ENCODE measurements at regions not wholly inside any gene's neighbourhood (a gene's known extent, or its start where the extent isn't known, plus 50 kb on each side); places are given as distances from the start of the nearest gene placed in this dataset.

- no peak for DNase-seq (ENCODE audit: low read depth in 2 of 2)
These were observed 64.4 kb upstream of the BARHL2 start for GRCh38 chr1:90781534-90781933.

GRCh38 chr1:90780981-90781380, 63.9 kb upstream of the BARHL2 start:
- DNase-seq (ENCODE audit: low read depth in 2 of 2), result no peak

- DNase-seq (ENCODE audit: low read depth in 2 of 2), result no peak
These were observed 62.5 kb upstream of the BARHL2 start for GRCh38 chr1:90779573-90779972.

- DNase-seq (ENCODE audit: low read depth in 2 of 2), result no peak
These were observed 61.4 kb upstream of the BARHL2 start for GRCh38 chr1:90778486-90778885.

GRCh38 chr1:90773812-90774211, 56.7 kb upstream of the BARHL2 start:
- DNase-seq (ENCODE audit: low read depth in 2 of 2), result no peak

- DNase-seq (ENCODE audit: low read depth in 2 of 2), result no peak
These were observed 51.7 kb upstream of the BARHL2 start for GRCh38 chr1:90768826-90769225.

GRCh38 chr1:90768098-90768497, 51.0 kb upstream of the BARHL2 start:
- no peak for DNase-seq (ENCODE audit: low read depth in 2 of 2)

All from dermis microvascular lymphatic vessel endothelial cell (primary cell).